ENCODE measurements at regions not wholly inside any gene's neighbourhood (a gene's known extent, or its start where the extent isn't known, plus 50 kb on each side); places are given as distances from the start of the nearest gene placed in this dataset.

DNA sequence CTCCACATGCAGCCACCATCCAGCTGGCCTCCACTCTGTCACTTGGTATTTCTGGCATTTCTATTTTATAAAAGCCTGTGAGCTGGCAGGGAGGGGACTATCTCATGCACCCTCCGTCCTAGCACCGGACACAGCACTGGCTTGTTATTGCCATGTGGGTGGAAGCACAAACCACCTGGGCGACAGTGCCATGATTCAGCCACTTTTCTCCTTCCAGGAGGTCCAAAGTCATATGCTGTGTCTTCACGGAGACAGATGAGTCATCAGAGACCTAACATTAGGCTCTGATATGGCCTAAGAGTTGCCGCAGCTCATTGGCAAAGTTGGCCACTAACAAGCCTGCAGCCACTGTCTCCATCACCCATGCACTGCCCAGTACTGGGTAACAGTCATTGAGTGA lies 1123.0 kb downstream of the VRK1 start:
- DNase-seq: no peak

DNA sequence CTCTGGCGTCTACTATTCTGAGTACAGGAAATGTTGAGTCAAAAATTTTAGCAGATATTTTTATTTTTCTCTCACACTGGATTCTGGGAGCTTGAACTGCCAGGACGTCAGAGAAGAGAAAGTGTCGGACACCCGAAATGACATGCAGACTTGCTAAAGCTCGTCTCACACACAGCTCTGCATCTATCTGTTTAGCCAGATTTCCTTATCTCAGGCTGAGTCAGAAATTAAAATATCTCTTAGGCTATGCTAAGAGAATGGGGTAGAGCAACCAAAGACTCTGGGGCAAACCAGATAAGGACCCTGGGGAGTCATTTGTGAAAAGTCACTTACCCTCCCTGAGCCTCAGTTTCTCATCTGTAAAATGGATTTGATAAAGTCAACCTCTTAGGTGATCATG lies 1124.1 kb downstream of the VRK1 start:
- no peak for DNase-seq

DNA sequence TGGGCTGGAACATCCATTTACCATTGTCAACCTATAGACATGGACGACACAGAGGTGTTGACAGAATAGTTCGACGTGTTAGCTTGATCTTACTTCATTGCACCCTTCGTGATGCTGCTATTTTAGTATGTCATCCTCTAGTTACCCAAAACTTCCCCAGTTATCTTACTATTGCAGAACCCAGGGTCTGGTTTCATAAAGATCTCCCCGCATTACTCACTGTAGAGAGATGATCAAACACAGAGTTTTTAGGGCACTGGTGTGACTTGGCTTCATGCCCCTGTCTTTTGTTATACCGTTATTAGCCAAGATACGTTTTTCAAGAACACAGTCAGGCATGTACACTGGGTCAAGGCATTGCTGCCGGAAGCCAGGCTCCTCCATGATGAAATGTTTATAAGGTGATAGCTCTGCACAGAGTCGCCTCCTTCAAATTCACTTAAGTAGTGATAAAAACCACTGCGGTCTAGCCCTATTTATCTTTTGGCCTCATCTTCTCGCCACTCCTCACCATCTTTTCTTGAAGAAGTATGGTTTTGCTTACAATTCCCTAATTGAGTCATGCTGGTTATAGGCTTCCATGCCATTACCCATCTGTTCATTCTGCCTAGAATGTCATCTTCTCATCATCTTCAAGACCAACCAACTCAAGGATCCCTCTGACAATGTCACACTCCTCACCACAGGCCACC lies 1127.9 kb downstream of the VRK1 start:
- DNase-seq: no peak

DNA sequence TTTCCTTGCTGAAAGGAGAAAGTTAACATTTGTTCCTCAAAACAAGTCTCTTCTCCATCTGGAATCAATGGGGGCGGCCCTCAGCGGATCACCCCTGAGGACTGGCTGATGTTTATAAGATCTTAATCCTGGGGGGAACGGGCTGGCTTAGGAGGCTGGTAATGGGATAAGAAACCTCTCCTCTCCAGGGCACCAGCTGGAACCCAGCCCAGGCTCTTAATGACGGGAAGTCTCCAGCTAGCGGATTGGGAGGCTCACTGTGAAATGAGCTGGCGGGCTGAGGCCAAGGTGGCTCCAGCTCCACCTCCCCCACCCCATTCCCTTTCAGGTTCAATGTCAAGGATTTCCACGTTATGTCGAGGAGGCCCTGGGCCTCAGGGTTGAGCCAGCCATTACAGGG lies 1133.0 kb downstream of the VRK1 start:
- no peak for DNase-seq

GRCh38 chr14:97931273-97931672 lies 1134.1 kb downstream of the VRK1 start:
- no peak for DNase-seq

DNA sequence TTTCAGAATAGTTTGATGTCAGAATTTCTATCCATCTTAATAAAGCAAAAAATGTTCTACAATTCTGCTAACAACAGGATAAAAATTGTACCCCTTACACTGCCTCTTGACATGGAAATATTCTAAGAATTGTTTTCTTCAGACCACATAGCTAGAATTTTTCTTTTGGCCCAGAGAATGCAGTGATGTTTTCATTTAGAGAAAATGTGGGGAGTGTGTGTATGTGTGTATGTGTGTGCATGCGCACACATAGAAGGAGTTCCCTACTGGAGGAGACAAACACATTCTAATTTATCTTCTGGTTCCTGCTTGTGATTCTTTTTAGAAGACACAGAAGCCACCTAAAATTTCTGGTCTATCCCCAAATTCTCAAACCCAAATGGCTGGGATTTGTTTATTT lies 1145.7 kb downstream of the VRK1 start:
- no peak for DNase-seq

DNA sequence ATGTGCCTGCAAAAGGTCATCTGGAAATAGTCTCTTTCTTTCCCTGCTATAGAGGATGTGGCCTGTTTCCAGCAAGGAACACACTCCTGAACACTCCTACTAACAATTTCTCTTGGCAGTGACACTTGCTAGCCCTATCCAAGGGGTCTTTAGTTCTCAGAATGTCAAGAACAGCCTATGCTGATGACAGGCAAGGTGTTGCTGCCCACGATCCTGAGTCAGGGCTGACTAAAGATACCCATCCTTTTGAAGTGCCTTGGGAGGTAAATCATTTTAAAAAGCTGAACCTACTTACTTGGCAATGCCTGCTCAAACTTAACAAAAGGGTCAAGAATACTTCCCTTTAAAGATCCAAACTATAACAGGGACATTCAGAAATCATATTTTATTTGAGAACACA lies 1146.4 kb downstream of the VRK1 start:
- no peak for DNase-seq

DNA sequence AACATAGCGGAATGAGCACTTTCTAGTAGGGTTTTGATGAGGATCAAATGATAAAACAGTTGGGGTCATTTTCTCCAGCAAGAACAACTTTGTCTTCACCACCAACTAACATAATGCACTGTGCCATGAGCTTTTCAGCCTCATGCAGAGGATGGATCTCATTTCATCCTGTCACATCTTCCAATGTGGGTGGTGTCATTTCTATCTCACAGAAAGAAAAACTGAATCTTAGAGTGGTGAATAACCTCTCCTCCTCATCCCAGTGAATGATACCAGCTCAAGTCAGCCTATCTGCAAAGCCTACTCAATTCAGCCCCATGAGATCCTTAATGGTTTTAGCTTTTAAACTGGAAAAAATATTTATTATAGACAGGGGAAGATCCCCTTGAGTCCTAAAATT lies 1147.2 kb downstream of the VRK1 start:
- DNase-seq: no peak

- no peak for DNase-seq
Observed at GRCh38 chr14:97945631-97946030, 1148.4 kb downstream of the VRK1 start.

GRCh38 chr14:97946240-97946639 lies 1149.1 kb downstream of the VRK1 start:
- no peak for DNase-seq

GRCh38 chr14:97946641-97947040 lies 1149.5 kb downstream of the VRK1 start:
- DNase-seq: no peak

GRCh38 chr14:97948841-97949240 lies 1151.7 kb downstream of the VRK1 start:
- no peak for DNase-seq

DNA sequence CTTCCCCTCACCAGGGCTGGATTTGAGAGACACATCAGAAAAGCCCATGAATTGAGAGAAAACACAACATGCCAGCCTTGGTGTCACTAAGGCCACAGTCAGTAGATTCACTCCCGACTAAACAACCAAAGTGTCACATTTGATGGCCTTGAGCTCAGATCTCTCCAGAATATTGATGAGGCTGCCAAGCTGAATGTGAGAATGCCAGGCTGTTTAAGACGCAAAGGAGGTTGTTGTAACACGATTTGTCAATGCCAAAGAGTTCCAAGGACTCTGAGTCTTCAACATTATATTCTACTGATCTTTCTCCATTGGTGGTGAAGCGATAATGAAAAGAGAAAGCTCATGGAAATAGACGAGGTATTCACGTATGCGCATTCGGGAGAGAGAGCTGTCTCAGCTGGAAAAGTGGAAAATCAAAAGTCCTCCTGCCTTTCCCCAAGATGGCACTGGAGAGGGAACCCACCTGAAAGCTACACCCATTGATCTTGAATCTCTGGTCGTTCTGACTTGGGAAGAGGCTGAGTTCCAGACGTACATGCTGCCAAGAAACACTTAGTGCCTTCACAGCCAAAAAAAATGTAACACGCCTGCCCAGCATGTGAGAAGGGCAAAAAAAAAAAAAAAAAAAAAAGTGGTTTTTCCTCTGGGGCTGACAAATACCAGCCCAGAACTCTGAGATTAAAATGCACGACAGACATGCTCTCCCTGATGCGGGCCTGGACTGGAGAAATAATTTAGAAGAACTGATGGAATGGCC lies 1159.6 kb downstream of the VRK1 start:
- no peak for DNase-seq

- DNase-seq: no peak
Observed at GRCh38 chr14:97959251-97959650, 1162.1 kb downstream of the VRK1 start.

- no peak for DNase-seq
Observed at GRCh38 chr14:97960436-97960835, 1163.3 kb downstream of the VRK1 start.

GRCh38 chr14:97970222-97970621 lies 1173.0 kb downstream of the VRK1 start:
- DNase-seq: no peak

DNA sequence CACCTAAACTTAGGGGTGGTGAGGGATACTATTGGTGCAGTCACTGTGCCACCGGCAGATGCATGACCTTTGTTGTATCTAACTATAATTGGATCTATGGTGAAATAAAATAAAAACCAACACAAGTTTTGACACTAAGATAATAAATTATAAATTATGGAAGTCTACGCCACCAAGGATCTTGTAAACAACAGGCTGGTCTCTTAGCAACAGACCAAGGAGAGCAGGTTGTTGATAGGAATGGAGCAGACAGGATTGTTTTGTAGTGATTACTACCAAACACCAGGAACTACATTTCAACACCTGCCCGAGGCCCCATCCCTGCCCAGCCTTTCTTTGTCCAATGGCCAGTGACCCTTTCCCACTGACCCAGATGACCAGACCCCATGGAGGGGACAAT lies 1178.0 kb downstream of the VRK1 start:
- no peak for DNase-seq

DNA sequence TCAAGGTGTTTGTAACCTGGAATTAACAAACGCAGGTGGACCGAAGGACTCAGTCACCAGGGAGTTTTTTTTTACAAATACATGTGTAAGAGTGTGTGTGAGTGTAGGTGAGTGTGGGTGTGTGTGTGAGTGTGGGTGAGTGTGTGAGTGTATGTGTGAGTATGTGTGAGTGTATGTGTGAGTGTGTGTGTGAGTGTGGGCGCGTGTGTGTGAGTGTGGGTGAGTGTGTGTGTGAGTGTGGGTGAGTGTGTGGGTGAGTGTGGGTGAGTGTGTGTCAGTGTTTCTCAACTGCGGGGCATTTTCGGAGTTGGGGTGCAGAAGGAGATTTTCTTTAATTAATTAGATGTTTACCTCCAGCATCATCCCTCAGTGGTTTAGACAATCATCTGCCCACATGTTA lies 1178.8 kb downstream of the VRK1 start:
- DNase-seq: no peak

DNA sequence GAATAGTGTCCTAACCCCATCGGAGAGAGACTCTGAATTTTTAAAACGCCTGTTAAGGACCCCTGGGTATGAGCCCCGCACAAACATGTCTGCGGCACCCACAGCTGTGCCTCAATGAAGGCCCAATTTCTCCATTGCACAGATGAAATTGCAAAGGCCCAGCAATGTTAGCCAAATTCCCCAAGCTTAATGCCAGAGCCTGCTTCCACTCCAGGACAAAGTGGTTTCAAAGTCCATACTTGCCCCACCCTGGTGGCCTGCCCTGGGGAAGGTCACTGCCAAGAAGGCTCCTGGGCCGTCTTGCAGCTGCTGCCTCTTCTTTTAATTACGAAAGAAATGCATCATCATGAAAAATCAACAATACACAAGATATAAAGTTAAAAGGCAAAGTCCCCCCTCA lies 1179.7 kb downstream of the VRK1 start:
- no peak for DNase-seq

DNA sequence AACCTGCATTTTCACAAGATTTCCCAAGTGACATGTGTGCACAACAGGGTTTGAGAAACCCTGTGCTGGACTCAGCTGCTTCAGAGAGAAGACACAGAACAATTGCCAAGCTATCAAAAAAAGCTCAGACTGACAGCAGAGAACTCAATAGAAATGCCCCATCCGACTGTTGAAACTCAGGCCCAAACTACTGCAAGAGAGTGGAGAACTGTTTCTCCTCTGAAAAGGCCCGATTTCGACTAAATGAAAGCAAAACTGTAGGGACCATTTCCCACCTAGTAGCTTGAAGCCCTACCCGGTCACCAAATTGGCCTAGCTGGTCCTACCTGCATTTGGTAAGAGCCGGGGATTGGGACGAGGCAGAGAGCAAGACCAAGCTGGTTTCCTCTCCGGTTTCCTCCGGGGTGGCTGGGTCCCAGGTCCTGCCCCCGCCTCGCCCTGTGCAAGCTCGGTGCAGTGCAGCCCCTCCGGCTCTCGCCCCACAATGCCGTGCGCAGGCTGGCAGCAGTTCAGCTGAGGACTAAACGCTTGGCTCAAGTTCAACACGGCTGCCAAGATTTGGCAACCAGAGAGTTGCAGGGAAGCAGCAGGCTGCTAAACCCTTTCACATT lies 1180.6 kb downstream of the VRK1 start:
- no peak for DNase-seq

GRCh38 chr14:97978341-97978740 lies 1181.2 kb downstream of the VRK1 start:
- DNase-seq: no peak

DNA sequence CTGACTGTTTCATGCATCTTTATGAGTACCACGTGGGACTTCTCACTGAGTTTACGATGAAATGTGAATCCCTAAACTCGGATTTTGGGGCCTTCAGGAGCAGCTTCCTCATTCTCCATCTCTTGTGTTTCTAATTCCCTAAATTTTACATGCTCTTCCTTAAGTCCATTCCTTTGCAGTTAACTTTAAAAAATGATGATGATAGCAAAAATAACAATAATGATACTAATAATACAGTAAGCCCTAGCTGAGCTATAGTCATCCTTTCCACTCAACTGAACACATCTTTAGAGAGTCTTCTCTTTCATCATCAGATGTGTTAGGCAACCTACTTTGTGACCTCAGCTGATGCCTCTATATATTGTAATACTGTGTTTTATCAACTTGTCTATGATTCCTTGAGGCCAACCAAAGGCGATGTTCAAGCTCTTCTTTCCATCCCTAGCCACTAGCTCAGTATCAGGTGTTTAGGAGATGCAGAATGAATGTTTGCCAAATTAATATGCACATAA lies 1196.4 kb downstream of the VRK1 start:
- DNase-seq: no peak

DNA sequence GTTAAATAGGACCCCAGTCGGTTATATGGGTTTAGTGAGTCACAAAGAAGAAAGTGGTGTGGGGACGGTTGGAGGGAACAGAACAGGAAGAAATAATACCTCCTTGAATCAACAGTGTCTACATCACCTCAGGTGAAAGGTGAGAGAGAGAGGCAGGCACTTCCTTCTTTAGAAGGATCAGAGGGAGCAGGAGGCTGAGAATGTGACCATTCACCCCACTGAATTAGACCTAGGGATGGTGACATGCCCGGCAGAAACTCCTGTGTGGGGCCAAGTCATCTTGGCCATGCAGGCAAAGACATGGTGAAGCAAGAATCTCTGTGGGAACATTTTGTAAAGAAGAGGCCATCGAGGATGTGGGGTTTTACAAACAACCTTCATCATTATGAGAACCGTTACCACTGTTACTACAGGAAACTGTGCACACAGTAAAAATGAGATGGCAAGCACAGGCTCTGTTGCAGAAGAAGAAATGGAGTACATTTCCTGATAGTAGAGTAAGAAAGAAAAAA lies 1196.9 kb downstream of the VRK1 start:
- no peak for DNase-seq

DNA sequence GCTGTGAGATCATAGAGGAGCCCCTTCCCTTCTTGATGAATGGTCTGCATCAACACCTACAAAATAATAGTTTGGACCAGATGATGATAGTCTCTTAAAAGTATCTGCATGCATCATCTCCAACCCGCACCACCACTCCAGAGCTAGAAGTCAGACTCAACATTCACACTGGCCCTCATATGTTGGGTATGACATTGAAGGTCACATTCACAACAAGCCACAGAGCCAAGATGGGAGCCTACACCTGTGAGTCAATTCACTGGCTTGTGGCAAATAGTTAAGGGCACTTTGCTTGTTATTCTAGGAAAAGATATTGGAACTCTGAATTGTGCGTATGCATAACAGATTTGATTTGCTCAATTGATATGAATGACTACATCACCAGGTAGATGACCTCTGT lies 1197.9 kb downstream of the VRK1 start:
- DNase-seq: no peak

Measured in suppressor macrophage treated with lipopolysaccharide for 4 hours (primary cell).